ENCODE measurements at regions not wholly inside any gene's neighbourhood (a gene's known extent, or its start where the extent isn't known, plus 50 kb on each side); places are given as distances from the start of the nearest gene placed in this dataset.

- TF ChIP-seq CTCF (IDR thresholded peaks at IDR 0.05; ENCODE audit: low read depth, low read length) (no peak), POLR2A (IDR thresholded peaks at IDR 0.05; ENCODE audit: extremely low read depth, insufficient read length) (no peak)
Observed at GRCh38 chr10:81439445-81439844, 435.5 kb upstream of the NRG3 start.
